H1 (cell line): ENCODE measurements at regions not wholly inside any gene's neighbourhood (a gene's known extent, or its start where the extent isn't known, plus 50 kb on each side); places are given as distances from the start of the nearest gene placed in this dataset.

ENCODE experiments used
- CHD2 ChIP-seq: IDR thresholded peaks from 2 replicates; pipeline ENCODE4 v1.6.1; 2012; ENCODE audit warnings: low read length, improper control_type of control experiment
- JUND ChIP-seq: IDR thresholded peaks from 2 replicates; pipeline ENCODE4 v1.6.1; 2011; ENCODE audit warnings: mild to moderate bottlenecking, improper control_type of control experiment, low read length
- MAFK ChIP-seq: IDR thresholded peaks from 2 replicates; pipeline ENCODE4 v1.6.1; 2012; ENCODE audit warnings: low read depth, mild to moderate bottlenecking, improper control_type of control experiment, low read length
- NRF1 ChIP-seq: IDR thresholded peaks from 2 replicates; pipeline ENCODE4 v1.6.1; 2011; ENCODE audit warnings: mild to moderate bottlenecking, low read depth, low read length, improper control_type of control experiment
- POLR2A ChIP-seq, 2 experiments: IDR thresholded peaks; 1 replicate in 1 of 2; 2 replicates in 1 of 2; pipeline ENCODE4 v1.6.1; 2011; ENCODE audit warnings: low read depth in 2 of 2, low read length in 2 of 2, mild to moderate bottlenecking in 2 of 2; ENCODE audit errors: control extremely low read depth in 1 of 2
- RXRA ChIP-seq: IDR thresholded peaks from 2 replicates; pipeline ENCODE4 v1.6.1; 2011; ENCODE audit warnings: low read depth, mild to moderate bottlenecking, low read length, moderate library complexity; ENCODE audit not compliant: insufficient read depth
- SP1 ChIP-seq: IDR thresholded peaks from 2 replicates; pipeline ENCODE4 v1.6.1; 2011; ENCODE audit warnings: low read depth, low read length
- TF ChIP-seq, protein P1 (sequence below), 3 experiments: IDR thresholded peaks; 1 replicate in 2 of 3; 2 replicates in 1 of 3; pipeline versions ENCODE4 v1.5.1 to v1.6.1; 2011; ENCODE audit warnings: low read length in 3 of 3, mild to moderate bottlenecking in 3 of 3, inconsistent platforms in 2 of 3, low read depth in 1 of 3, moderate library complexity in 1 of 3; ENCODE audit not compliant: insufficient read depth in 1 of 3; ENCODE audit errors: control extremely low read depth in 1 of 3

GRCh38 chr14:37763266-37763665 lies 167.8 kb downstream of the TTC6 start:
- TF ChIP-seq, protein P1, sequence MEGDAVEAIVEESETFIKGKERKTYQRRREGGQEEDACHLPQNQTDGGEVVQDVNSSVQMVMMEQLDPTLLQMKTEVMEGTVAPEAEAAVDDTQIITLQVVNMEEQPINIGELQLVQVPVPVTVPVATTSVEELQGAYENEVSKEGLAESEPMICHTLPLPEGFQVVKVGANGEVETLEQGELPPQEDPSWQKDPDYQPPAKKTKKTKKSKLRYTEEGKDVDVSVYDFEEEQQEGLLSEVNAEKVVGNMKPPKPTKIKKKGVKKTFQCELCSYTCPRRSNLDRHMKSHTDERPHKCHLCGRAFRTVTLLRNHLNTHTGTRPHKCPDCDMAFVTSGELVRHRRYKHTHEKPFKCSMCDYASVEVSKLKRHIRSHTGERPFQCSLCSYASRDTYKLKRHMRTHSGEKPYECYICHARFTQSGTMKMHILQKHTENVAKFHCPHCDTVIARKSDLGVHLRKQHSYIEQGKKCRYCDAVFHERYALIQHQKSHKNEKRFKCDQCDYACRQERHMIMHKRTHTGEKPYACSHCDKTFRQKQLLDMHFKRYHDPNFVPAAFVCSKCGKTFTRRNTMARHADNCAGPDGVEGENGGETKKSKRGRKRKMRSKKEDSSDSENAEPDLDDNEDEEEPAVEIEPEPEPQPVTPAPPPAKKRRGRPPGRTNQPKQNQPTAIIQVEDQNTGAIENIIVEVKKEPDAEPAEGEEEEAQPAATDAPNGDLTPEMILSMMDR (IDR thresholded peaks at IDR 0.05; ENCODE audit: control extremely low read depth in 1 of 3, insufficient read depth in 1 of 3, low read depth in 1 of 3, low read length in 3 of 3) = no peak
- TF ChIP-seq RXRA (no peak), POLR2A (IDR thresholded peaks at IDR 0.05; ENCODE audit: control extremely low read depth in 1 of 2, low read depth in 2 of 2, low read length in 2 of 2) (no peak), MAFK (no peak), SP1 (no peak), NRF1 (no peak), JUND (no peak), CHD2 (no peak)
